A204.1 (cell line): ENCODE measurements at regions not wholly inside any gene's neighbourhood (a gene's known extent, or its start where the extent isn't known, plus 50 kb on each side); places are given as distances from the start of the nearest gene placed in this dataset.
"Not testable (repeated sequence)": the region's sequence is repeated elsewhere in the genome, so short reads cannot be mapped to it uniquely, and the experiment has no call there.

Source experiments
- FAIRE-seq: peaks from 2 replicates; lab custom pipeline; 2012; peaks lifted over from hg19 to GRCh38; lab: Jason Lieb, UNC

DNA sequence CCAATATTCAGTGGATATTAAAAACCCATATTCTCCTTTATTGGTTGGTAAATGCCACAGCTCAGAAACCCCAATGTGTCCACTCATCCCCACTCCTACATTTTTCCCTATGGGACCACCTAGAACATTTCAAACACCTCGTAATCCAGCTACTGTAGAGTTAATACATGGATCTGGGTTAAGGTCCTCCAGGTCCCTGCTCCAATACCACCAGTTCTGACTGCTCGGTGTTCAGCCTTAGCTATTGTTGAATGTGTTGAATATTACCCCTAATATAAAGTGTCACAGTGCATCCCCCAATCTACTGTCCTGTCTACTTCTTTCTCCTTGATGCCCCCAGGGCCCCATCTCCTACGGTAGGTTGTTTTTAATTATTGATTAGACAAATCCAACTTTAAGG, 231.5 kb downstream of the PCSK1 start:
- no peak for FAIRE-seq

GRCh38 chr5:96200641-96201040, 232.4 kb downstream of the PCSK1 start:
- FAIRE-seq, result no peak

- FAIRE-seq, result no peak
These were observed 233.3 kb downstream of the PCSK1 start for GRCh38 chr5:96199713-96200183.

DNA sequence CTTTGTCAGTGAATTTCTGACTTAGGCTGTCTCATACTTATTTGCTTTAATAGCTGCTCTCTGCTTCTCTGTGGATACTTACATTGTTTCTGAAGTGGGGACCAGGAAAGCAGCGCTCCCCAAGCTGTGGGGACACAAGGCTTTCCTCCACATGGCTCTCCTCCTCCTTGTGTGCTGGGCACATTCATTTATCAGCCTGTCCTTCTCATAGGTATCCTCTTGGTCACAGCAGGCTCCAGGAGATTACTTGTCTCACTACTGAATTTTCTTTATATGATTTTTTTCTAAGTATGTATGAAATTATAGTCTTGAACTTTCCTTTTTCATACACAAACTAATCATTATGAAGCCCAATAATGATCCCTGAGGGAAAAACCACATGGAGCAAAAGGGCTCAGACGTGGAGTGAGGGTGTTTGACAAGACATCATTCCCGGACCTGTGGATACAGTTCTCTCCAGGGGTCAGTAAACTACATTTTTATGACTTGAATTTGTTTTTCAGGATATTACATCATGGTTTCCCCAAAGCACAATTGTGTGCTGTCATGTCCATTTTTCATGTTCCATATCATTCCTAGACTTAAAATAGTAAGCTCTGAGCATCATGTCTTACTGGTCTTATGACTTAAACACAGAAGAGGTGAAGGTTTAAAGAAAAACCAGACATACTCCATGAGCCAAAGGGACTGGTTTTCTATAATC, 234.5 kb downstream of the PCSK1 start:
- FAIRE-seq, result no peak

GRCh38 chr5:96197767-96198166, 235.3 kb downstream of the PCSK1 start:
- FAIRE-seq, result not testable (repeated sequence)

DNA sequence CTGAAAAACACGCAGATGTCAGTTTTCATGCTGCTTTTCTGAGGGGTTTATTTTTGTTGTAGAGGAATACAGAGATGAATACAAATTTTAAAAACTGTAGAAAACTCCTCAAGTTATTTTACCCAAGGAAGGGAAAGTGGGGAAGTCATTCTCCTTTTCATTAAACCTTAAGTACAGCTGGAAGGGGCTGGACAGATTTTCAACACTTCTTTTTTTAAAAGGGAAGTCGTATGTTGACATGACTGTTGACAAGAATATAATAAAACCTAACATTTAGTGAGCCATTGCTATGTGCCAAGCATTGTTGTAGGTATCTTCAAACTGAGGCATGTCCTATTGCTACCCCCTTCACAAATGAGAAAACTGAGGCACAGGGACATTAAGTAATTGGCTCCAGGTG, 235.7 kb upstream of the ELL2 start:
- FAIRE-seq, result no peak

GRCh38 chr5:96196890-96197289, 235.2 kb upstream of the ELL2 start:
- no peak for FAIRE-seq

- FAIRE-seq, result no peak
These were observed 234.8 kb upstream of the ELL2 start for GRCh38 chr5:96196407-96196806.

DNA sequence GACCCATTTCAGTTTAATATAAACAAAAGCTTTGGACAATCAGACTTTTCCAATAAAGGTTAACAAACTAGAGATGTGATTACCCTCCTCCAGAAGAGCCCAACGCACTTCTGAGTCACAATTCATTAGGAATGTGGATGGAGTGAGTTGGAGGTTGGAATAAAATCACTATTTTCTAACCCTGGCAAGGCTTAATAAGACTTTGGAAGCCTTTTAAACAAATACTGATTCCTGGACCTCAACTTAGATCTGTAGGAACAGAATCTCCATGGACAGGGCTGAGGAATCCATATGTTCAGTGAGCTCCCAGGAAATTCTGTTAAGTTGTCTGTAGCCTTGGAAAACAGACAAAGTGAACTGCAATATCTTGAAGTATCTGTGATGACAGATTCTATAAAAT, 233.5 kb upstream of the ELL2 start:
- no peak for FAIRE-seq

- FAIRE-seq, result no peak
These were observed 232.9 kb upstream of the ELL2 start for GRCh38 chr5:96194593-96194992.

DNA sequence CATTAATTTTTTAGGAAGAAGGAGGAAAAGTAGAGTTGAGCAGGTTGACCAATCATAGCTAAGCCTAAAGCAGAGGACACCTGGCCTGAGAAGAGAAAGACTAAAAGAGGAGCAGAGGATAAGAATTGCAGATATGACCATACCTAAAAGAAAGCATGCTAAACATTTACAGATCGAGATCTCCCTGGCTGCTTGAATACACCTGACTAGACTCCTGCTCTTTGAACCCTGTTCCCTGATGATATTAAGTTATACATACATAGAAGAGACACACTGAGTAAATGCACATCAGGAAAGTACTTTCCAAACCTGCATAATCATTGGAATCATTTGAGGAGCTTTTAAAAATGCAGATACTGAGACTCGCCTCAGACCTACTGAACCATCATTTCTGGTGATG, 232.3 kb upstream of the ELL2 start:
- no peak for FAIRE-seq

GRCh38 chr5:96189987-96190386, 228.3 kb upstream of the ELL2 start:
- FAIRE-seq, result no peak

- FAIRE-seq, result no peak
These were observed 227.6 kb upstream of the ELL2 start for GRCh38 chr5:96189028-96189826.

- no peak for FAIRE-seq
These were observed 225.8 kb upstream of the ELL2 start for GRCh38 chr5:96187309-96188027.

DNA sequence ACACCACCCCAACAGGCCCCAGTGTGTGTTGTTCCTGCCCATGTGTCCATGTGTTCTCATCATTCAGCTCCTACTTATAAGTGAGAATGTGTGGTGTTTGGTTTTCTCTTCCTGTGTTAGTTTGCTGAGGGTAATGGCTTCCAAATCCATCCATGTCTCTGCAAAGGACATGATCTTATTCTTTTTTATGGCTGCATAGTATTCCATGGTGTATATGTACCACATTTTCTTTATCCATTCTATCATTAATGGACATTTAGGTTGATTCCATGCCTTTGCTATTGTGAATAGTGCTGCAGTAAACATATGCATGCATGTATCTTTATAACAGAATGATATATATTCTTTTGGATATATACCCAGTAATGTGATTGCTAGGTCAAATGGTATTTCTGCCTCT, 222.9 kb upstream of the ELL2 start:
- FAIRE-seq, result not testable (repeated sequence)

GRCh38 chr5:96180684-96181435, 219.2 kb upstream of the ELL2 start:
- FAIRE-seq, result no peak

GRCh38 chr5:96177303-96177869, 215.7 kb upstream of the ELL2 start:
- no peak for FAIRE-seq

DNA sequence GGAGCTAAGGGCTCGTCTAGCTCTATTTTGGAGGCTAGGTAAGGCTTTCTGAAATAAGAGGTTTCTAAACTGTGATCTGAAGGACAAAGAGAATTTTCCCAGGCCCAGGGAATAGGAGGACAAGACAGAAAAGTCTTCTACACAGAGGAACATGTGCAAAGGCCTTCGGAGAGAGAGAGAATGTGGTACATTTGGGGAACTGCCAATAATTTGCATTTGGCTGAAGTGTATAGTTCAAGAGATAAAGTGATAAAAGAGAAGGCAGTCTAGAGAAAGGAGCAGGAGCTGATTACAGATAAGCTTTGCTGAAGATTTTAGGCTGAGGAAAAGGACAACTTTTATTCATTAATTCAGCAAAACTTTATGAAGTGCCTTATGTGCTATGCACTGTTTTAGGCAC, 214.4 kb upstream of the ELL2 start:
- FAIRE-seq, result no peak

DNA sequence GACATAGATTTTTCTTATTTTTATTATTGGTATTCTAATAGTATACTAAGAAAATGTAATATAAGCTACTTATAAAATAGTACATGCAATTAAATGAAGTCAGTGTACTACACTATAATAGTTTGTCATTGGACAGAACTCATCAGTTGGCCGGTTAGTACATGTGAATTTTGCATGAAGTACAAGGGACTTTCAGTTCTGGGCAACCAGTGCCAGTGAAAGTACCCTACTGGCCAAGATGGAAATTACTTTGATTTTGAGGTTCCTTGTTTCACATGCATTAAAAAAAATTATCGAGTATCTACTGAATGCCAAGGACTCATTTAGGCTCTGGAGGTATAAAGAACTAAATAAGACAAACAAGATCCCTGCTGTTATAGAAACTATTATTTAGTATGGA, 213.4 kb upstream of the ELL2 start:
- no peak for FAIRE-seq

GRCh38 chr5:96173366-96173765, 211.7 kb upstream of the ELL2 start:
- FAIRE-seq, result no peak

DNA sequence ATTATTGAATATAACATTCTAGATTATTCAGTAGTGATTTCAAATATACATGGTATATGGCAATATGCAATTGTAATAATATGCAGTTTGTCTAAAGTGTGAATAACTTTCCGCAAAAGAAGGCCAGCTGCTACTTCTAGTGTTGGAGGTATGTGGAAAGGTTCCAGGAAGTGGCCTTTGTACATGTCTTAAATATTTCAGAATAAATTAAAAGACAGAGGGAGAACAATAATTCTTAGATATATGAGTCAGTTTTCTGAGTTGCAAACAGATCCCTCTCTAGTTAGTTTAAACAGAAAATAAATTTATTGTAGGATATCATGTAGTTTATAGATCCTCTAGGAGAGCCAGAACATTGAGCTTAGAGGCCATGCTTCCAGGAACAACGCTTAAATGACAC, 210.8 kb upstream of the ELL2 start:
- FAIRE-seq, result no peak

DNA sequence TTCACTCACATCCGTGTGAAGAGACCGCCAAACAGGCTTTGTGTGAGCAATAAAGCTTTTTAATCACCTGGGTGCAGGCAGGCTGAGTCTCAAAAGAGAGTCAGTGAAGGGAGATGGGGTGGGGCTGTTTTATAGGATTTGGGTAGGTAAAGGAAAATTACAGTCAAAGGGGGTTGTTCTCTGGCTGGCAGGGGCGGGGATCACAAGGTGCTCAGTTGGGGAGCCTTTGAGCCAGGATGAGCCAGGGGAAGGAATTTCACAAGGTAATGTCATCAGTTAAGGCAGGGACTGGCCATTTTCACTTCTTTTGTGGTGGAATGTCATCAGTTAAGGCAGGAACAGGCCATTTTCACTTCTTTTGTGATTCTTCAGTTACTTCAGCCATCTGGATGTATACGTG, 210.3 kb upstream of the ELL2 start:
- not testable (repeated sequence) for FAIRE-seq
